HG02571 (cell line): ENCODE measurements at regions not wholly inside any gene's neighbourhood (a gene's known extent, or its start where the extent isn't known, plus 50 kb on each side); places are given as distances from the start of the nearest gene placed in this dataset.

Experiments used
- ATAC-seq: cut with Tn5 transposase; IDR thresholded peaks from one replicate; pipeline ENCODE4 v1.9.1; 2021; ENCODE audit warnings: mild to moderate bottlenecking, moderate library complexity; ENCODE audit not compliant: unreplicated experiment

DNA sequence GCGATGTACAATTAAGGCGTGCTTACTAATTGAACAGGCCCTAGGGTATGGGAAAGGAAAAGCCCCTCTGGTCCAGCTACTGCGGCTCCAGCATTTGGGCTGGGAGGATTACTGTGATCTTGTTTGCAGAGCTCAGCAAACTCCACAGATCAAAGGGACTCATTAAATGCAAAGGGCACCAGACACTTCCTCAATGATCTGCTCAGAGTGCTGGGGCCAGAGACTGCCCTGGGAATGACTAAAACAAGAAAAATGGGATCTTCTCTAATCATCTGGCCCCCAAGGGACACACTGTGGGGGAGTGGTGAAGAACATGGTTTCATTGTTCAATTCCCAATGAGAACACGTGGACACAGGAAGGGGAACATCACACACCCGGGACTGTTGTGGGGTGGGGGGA lies 85.0 kb downstream of the MARCHF4 start:
- ATAC-seq, result no peak

DNA sequence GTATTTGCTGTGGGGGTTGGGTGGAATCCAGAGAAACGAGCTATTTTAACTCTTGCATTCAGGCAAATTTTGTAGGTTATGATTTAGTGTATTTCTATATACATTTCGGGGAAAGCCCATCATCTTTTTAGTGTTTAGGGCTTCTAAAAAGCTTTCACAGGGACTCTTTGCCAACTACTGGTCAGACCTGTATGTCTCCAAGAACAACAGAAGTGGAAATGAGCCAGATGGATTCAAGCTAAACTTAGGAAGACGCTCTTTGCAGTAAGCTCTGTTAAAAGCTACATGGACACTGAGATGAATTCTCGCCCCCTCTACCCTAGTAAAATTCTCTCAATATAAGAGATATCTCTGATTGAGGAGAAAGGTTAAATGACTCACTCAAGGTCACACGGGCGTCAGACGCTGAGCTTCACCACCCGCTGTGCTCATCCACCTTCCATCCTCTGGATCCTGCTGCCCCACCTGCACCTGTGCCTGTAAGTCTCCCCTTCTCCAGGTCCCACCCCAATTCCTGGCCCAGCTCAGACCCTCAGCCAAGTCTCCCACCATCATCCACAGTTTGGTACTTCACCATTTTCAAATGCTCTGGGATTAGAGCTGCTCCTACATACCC lies 85.6 kb downstream of the MARCHF4 start:
- ATAC-seq, result no peak

DNA sequence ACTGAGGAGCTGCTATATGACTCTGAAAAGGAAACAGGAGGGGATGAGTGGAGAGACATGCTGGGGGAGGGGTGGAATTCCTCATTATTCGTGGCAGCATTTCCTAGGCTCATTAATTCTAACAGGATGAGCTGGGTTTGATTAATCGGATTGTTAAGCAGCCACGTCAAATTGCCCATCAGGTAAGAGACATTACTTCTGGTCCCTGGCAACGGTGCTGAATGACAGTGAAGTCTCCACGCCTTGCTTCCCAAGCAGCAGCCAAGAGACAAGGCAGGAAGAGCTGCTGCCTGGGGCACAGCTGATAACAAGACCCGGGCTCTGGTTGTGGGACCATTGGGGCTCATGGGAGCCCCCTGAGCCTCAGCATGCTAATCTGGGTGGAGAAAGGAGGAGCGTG lies 86.6 kb downstream of the MARCHF4 start:
- ATAC-seq, result no peak

DNA sequence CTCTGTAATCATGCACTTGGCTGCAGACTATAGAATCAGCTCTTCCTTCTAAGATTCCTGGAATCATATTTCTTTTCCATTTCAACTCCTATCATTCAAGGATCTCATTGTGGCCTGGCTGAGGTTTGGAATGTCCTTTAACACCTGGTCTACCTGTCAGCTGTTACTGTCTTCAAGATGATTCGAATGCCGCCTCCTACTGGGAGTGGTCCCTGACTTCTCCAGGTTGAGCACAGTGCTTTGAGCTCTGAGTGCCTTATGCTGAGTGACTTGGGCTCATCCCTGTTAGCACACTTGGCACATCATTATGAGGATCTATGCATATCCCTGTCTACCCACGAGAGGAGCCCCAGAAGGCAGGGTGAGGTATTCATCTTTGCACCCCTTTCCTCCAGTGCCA lies 87.6 kb downstream of the MARCHF4 start:
- ATAC-seq, result no peak

DNA sequence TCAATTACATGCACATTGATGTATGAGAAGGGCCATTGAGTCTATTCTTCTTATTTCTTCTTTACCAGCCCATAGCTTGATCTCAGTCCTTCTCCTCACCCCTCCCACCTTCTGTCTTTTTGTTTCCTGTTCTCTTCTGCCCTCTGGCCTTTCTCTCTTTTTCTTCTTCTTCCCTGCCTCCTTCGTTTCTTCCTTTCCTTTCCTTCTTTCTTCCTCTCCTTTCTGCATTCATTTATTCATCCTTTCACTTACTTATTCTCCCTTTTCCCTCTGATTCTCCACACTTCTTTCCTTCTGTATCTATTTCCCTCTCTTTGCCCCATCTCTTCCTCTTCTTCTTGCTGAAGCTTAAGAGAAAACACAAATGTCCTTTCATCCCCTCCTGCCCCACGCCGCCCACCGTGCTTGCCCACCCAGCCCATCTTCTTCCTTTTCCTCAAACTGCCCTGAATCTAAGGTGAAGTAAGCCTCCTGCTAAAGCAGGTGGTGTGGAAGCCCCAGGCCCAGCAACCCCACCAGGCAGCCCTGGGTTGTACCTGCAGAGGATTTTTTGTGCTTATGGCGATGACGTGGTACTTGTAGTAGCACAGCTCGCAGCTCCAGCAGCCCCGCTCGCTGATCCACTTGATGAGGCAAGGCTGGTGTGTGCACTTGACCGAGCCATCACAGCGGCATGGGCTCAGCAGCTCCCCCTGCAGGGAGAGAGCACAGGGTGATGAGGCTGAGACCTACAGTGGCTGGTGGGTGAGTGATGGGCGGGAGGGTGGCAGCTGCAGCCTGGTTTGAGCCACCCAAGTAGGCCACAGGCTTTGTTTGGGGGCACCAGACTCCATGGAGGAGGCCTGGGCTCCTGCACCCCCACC lies 89.0 kb downstream of the MARCHF4 start:
- ATAC-seq, result peak; percentile 66

DNA sequence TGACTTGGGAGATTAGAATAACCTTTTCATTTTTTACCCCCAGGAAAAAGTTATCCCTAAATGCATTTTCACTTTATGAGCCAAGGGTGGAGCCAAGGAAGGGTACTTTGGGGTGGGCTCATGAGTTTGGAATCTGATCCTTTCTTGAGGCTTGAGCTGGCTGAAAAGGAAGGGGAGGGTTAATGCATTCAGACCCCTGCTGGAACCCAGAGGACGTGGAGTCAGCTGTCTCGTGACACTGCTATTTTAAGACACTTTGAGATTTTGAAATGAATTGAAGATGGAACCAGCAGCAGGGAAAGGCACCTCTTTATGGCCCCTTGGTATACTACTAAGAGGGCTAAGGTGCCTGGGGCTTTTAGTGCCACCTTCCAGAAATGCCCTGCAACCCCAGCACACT lies 90.4 kb downstream of the MARCHF4 start:
- ATAC-seq, result no peak

DNA sequence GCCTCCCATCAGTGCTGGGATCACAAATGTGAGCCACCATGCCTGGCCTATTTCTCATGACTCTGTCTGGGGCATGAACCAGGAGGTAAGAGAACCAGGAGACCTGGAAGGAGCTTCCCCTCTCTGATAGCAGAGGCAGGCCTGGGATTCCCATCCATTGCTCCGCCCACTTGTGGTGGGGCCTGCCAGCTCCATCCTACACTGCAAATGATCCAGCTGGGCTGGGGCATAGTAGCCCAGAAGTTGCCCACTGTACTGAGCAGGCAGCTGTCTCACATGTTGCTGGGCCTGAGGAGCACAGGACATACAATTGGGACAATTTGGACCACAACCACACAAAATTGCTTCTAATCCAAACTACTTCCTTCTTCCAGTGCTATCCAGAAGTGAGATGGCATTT lies 91.0 kb downstream of the MARCHF4 start:
- no peak for ATAC-seq

DNA sequence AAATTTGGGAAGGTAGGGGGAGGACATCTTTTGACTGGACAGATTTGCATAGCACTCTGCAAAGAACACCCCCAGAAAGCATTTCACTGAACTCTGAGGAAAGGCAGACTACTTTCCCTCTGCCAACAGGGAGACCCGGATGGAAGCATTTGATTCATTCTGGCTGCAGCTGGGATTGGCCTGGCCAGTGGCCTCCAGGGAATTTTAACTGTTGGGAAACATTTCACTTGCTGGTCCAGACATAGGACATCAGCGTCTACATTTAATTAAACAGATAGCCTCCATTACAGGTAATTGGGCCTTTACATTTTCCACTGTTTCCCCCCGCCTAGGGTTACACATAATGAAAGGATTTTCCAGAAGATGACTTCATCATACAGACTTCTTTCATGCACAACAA lies 92.8 kb downstream of the MARCHF4 start:
- no peak for ATAC-seq

DNA sequence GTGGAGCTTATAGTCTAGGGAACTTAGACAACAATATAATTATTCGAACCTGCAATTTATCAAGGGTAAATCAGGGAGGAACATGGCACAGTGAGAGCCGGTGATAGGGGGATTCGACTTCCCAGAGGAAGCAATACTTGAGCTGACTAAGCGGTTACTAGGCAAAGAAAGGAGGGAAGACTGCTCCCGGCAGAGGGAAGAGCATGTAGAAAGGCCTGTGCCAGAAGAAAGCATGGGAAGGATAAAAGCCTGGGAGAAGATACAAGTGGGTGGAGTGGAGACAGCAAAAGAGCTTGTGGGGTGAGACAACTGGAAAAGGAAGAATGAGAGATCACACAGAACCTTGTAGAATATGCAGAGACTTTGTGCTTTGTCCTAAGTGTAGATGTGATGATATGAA lies 93.3 kb downstream of the MARCHF4 start:
- no peak for ATAC-seq

DNA sequence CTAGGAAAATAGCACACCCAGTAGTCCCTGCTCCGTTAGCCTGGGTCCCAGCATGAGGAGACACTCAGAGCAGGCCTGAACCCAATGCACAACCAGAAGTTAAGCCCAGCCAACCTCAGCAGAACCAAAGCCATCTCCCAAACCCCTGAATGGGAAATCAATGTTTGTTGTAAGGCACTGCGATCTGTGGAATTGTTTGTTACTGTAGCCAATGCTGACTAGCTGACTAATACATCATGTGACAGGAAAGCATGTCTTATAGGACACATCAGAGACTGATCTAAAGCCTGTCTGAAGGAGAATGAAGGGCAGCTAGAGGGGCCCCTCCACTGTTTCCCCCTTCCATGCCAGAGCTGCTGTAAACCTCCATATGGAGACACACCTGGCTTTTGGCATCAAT lies 96.4 kb downstream of the MARCHF4 start:
- ATAC-seq, result no peak

DNA sequence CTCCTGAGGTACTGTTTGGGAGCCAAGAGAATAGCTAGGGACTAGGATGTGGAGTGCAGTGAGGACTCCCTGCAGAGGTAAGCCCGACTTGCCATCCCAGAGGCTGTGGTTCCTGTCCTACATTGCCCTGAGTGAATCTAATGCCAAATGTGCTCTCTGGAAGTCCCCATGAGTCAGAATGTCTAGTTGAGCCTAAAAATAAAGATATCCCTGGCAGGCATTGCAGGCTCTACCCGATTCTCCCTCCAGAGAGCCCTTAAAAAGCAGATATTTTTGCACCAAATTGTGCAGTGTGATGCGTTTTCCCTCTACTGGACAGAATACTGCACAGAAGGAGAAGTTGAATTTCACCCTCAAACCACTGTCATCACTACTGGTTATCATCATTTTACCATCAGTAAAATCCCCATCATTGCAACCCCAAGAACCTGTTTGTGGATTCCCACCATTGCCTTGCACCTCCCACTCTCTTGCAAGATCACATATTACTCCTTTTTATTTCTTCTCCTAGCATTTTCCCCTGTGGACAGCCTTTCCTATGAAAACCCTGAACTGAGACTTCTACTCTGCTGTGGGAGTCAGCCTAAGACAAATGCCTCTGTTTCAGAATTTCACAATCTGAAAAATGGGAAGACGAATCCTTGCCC lies 98.0 kb downstream of the MARCHF4 start:
- ATAC-seq, result no peak

DNA sequence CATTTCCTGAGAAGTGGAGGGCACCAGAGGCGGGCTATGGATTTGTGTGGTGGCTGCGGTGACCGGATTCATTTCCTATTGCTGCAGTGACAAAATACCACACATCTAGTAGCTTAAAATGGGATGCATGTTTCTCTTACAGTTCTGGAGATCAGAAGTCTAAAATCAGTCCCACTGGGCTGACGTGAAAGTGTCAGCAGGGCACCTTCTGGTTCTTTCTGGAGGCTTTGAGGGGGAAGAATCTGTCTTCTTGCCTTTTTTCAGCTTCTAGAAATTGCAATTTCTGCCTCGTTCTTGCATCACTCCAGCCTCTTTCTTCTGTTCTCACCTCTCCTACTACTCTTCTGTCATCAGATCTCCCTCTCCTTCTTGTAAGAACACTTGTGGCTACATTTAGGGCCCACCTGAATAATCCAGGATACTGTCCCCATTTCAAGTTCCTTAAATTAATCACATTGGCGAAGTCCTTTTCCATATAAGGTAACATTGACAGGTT lies 111.2 kb downstream of the MARCHF4 start:
- no peak for ATAC-seq

DNA sequence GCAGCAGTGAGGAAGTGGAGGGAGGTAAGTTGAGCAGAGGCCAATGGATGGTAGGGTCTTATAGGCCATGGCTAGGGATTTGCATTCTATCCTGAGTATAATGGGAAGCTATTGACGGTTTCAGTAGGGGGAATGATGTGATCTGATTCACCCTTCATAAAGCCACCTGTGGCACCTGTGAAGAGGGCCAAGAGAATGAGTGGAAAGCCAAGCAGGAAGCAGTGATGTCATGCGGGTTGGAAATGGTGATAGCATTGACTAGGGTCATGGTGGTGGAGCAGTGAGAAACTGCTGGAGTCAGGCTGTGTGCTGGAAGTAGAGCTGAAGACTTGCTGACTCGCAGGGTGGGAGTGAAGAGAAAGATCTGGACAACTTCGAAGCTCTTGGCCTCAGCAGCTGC lies 111.7 kb downstream of the MARCHF4 start:
- no peak for ATAC-seq

DNA sequence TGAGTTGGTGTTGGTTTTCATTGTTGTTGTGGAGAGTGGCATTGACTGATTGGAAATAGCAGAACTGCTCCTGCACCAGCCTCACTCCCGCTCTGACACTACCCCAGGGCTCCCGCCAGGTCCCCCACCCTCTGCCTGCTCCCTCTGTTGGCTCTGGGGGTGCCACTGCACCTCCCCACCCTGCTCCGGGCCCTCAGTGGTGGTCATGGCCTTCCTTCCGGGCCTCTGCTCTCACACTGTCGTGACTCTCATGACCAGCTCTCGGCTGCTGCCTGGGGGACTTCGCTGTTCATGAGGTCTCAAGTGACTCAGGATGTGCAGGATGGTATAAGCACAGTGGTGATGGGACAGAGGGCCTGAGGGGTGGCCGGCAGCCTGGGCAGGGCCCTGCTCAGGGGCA lies 113.2 kb downstream of the MARCHF4 start:
- no peak for ATAC-seq

DNA sequence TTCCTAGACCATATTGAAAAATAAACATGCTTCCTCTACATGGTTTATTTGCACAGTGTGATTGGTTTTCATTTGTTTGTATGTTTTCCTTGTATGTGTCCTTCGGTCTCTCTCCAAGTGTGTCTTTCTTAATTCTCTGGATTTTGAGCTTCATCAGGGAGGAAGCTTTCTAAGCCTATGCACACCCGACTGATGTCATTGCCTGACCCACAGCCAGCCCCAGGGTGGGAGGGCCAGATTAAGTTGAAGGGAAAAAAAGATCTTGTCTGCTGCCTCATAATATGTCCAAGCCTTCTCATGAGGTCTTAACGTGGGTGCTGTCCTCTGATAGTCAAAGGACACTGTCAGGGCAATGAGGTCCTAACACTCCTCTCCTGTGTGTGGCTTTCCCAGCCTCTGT lies 115.2 kb downstream of the MARCHF4 start:
- ATAC-seq, result no peak
